ENCODE measurements at regions not wholly inside any gene's neighbourhood (a gene's known extent, or its start where the extent isn't known, plus 50 kb on each side); places are given as distances from the start of the nearest gene placed in this dataset.

DNA sequence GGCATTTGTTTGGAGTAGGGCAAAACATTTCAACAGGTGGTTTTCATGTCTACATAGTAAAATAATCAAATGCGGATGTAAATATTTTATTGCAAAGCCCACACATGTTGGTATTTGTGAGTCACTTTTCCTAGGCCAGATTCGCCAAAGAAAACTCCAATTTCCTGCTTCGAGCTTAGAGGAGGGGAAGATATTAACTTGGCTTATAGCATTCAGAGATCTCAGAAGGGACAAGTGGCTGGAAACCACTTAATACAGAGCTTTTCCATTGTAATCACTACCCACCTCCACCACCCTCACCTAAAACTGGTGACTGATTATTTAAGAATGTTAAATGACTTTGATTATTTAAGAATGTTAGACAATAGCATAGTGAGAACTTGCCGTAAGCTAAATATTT lies 530.6 kb upstream of the SPRY2 start:
- no peak for TF ChIP-seq POLR2AphosphoS5 (IDR thresholded peaks at IDR 0.05)
- TF ChIP-seq, protein P1, sequence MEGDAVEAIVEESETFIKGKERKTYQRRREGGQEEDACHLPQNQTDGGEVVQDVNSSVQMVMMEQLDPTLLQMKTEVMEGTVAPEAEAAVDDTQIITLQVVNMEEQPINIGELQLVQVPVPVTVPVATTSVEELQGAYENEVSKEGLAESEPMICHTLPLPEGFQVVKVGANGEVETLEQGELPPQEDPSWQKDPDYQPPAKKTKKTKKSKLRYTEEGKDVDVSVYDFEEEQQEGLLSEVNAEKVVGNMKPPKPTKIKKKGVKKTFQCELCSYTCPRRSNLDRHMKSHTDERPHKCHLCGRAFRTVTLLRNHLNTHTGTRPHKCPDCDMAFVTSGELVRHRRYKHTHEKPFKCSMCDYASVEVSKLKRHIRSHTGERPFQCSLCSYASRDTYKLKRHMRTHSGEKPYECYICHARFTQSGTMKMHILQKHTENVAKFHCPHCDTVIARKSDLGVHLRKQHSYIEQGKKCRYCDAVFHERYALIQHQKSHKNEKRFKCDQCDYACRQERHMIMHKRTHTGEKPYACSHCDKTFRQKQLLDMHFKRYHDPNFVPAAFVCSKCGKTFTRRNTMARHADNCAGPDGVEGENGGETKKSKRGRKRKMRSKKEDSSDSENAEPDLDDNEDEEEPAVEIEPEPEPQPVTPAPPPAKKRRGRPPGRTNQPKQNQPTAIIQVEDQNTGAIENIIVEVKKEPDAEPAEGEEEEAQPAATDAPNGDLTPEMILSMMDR (IDR thresholded peaks at IDR 0.05; ENCODE audit: poor library complexity, severe bottlenecking): no peak
- no peak for TF ChIP-seq SMC3 (conservative IDR thresholded peaks at IDR 0.05; ENCODE audit: poor library complexity)
- TF ChIP-seq MXI1 (conservative IDR thresholded peaks at IDR 0.05; ENCODE audit: poor library complexity, severe bottlenecking): no peak
- TF ChIP-seq EP300 (conservative IDR thresholded peaks at IDR 0.05; ENCODE audit: poor library complexity, severe bottlenecking): no peak
- TF ChIP-seq, protein P2, sequence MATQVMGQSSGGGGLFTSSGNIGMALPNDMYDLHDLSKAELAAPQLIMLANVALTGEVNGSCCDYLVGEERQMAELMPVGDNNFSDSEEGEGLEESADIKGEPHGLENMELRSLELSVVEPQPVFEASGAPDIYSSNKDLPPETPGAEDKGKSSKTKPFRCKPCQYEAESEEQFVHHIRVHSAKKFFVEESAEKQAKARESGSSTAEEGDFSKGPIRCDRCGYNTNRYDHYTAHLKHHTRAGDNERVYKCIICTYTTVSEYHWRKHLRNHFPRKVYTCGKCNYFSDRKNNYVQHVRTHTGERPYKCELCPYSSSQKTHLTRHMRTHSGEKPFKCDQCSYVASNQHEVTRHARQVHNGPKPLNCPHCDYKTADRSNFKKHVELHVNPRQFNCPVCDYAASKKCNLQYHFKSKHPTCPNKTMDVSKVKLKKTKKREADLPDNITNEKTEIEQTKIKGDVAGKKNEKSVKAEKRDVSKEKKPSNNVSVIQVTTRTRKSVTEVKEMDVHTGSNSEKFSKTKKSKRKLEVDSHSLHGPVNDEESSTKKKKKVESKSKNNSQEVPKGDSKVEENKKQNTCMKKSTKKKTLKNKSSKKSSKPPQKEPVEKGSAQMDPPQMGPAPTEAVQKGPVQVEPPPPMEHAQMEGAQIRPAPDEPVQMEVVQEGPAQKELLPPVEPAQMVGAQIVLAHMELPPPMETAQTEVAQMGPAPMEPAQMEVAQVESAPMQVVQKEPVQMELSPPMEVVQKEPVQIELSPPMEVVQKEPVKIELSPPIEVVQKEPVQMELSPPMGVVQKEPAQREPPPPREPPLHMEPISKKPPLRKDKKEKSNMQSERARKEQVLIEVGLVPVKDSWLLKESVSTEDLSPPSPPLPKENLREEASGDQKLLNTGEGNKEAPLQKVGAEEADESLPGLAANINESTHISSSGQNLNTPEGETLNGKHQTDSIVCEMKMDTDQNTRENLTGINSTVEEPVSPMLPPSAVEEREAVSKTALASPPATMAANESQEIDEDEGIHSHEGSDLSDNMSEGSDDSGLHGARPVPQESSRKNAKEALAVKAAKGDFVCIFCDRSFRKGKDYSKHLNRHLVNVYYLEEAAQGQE (IDR thresholded peaks at IDR 0.05; ENCODE audit: borderline replicate concordance): no peak
- TF ChIP-seq EZH2 (IDR thresholded peaks at IDR 0.05; ENCODE audit: borderline replicate concordance, insufficient read depth, low read length, poor library complexity, severe bottlenecking): no peak
- no peak for TF ChIP-seq RAD21 (conservative IDR thresholded peaks at IDR 0.05)
- no peak overlapping the region for H3K27ac ChIP-seq (ENCODE audit: low read length)
- H3F3A ChIP-seq (ENCODE audit: insufficient read depth, low read length, poor library complexity, severe bottlenecking): no peaks in the 10 kb centered on the region
- H3K79me2 ChIP-seq (replicated peaks; ENCODE audit: insufficient read depth, low read length): no peaks in the 10 kb centered on the region
- H3K4me3 ChIP-seq (ENCODE audit: low read length): no peak overlapping the region
- H2AFZ ChIP-seq (ENCODE audit: low read depth, low read length): no peak overlapping the region
- no peak overlapping the region for H3K4me2 ChIP-seq (ENCODE audit: low read length)
- no peaks in the 10 kb centered on the region for H3K27me3 ChIP-seq (ENCODE audit: insufficient read depth, low read depth, low read length)
- no peaks in the 10 kb centered on the region for H3K36me3 ChIP-seq (ENCODE audit: insufficient read depth, low read length)
- H3K9me3 ChIP-seq (ENCODE audit: low read length): no peaks in the 10 kb centered on the region
- H3K9ac ChIP-seq (ENCODE audit: low read length): no peak overlapping the region
- H3K9me2 ChIP-seq (ENCODE audit: insufficient read depth, low read length): no peaks in the 10 kb centered on the region
- no peaks in the 10 kb centered on the region for H4K20me1 ChIP-seq (ENCODE audit: insufficient read depth)

DNA sequence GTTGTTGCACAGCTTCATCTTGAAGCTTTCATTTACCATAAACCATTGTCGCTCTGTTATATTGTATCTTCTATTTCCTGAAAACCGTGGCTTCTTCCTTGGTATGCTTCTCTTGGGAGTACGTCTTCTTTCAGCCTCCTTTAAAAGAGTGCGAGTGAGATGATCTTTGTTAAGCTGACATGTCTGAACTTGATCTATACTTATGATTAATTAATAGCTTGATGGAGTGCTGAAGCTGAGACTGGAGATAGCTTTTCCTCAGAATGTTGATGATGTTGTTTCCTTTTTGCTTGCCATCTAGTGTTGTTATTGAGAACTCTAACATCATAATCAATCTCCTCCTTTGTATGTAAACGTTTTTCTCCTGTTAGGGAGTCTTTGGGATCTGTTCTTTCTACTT lies 529.3 kb upstream of the SPRY2 start:
- Histone ChIP-seq H3K9me2 (ENCODE audit: insufficient read depth, low read length) (no peaks in the 10 kb centered on the region), H3K79me2 (replicated peaks; ENCODE audit: insufficient read depth, low read length) (no peaks in the 10 kb centered on the region), H4K20me1 (ENCODE audit: insufficient read depth) (no peaks in the 10 kb centered on the region), H3K9ac (ENCODE audit: low read length) (no peak overlapping the region), H3K4me3 (ENCODE audit: low read length) (no peak overlapping the region), H3K27me3 (ENCODE audit: insufficient read depth, low read depth, low read length) (no peaks in the 10 kb centered on the region), H2AFZ (ENCODE audit: low read depth, low read length) (no peak overlapping the region), H3K27ac (ENCODE audit: low read length) (no peak overlapping the region), H3K4me2 (ENCODE audit: low read length) (no peak overlapping the region), H3K36me3 (ENCODE audit: insufficient read depth, low read length) (no peaks in the 10 kb centered on the region), H3K9me3 (ENCODE audit: low read length) (no peaks in the 10 kb centered on the region), H3F3A (ENCODE audit: insufficient read depth, low read length, poor library complexity, severe bottlenecking) (no peaks in the 10 kb centered on the region)
- TF ChIP-seq MXI1 (conservative IDR thresholded peaks at IDR 0.05; ENCODE audit: poor library complexity, severe bottlenecking): no peak
- TF ChIP-seq TAF1 (IDR thresholded peaks at IDR 0.05; ENCODE audit: low read depth): no peak
- TF ChIP-seq EP300 (conservative IDR thresholded peaks at IDR 0.05; ENCODE audit: poor library complexity, severe bottlenecking): no peak
- TF ChIP-seq, protein P2 (IDR thresholded peaks at IDR 0.05; ENCODE audit: borderline replicate concordance): no peak
- TF ChIP-seq RAD21 (conservative IDR thresholded peaks at IDR 0.05): no peak
- no peak for TF ChIP-seq EZH2 (IDR thresholded peaks at IDR 0.05; ENCODE audit: borderline replicate concordance, insufficient read depth, low read length, poor library complexity, severe bottlenecking)
- TF ChIP-seq POLR2AphosphoS5 (IDR thresholded peaks at IDR 0.05): no peak
- TF ChIP-seq SMC3 (conservative IDR thresholded peaks at IDR 0.05; ENCODE audit: poor library complexity): no peak
- TF ChIP-seq, protein P1 (IDR thresholded peaks at IDR 0.05; ENCODE audit: poor library complexity, severe bottlenecking): no peak
